ENCODE measurements at regions not wholly inside any gene's neighbourhood (a gene's known extent, or its start where the extent isn't known, plus 50 kb on each side); places are given as distances from the start of the nearest gene placed in this dataset.

DNA sequence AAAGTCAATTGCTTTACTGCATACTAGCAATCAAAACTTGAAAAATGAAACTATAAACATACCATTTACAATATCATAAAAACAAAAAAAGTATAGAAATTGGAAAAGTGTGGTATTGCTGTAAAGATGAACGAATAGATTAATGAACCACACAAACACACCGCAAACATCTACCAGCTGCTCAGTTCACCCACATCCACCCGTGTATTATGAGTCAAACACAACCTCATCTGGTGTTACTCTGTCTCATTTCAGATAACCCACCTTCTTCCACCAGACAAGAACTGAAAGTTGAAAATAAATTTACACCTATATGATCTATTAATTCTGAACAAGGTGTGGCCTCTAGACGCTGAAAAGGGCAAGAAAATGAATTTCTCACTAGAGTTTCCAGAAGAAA, 53.3 kb downstream of the BLID start:
- no peak for DNase-seq

GRCh38 chr11:122059565-122059964, 56.5 kb downstream of the BLID start:
- DNase-seq = no peak

GRCh38 chr11:122050021-122050690, 65.9 kb downstream of the BLID start:
- DNase-seq = no peak

DNA sequence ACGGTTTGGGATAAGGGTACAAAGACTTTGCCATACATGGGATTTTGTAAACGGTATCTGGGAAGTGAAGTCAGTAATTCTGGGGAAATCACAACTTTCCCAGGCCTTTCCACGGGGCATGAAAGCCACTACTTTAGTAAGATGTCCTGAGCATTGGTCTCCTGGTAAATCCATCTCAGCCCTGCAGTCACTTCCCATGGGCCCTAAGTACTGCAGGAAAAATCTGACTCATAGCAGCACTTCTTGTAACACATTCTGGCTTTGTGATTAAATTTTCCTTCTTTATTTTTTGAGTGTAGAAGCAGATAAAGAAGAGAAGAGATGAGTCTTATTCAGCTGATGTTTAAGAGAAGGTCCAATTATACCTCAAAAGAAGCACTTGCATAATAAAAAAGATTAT, 67.6 kb downstream of the BLID start:
- DNase-seq = no peak

DNA sequence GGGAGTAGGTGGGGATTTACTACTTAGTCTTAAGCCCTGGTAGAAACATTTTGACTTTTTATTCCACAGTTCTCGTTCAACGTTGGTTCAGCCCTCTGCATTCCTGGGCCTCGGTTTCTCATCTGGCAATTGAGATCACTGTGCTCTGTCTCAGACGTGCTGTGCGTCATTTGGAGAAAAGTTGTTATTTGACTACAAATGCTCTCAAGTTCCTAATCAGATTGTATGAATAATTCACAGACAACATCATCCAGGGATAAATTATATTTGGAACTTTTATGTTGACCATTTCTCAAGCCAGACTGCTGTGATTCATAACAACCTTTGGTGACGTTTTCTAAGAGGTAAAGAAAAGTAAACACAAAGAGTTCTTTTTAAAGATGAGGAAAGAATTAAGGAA, 69.2 kb downstream of the BLID start:
- DNase-seq = no peak

- DNase-seq = no peak
These were observed 69.6 kb downstream of the BLID start for GRCh38 chr11:122046438-122046837.

DNA sequence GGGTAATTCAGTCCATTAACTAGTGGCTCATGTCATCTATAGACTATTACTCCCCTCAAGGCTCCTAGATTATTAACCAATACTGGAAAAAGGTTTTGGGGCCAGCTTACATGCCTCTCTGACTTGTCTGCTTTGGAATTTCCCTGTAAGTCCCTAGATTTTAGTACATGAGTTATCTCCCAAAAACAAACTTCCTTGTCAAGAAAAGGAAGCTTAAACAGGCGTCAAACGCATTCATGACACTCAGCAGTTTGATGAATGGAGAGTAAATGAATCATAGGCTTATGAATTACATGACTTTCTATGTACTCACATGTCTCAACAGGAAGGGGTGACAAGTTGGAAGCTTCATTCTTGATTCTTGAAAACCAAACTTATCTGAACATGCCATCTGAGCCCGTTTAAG, 70.8 kb downstream of the BLID start:
- no peak for DNase-seq

DNA sequence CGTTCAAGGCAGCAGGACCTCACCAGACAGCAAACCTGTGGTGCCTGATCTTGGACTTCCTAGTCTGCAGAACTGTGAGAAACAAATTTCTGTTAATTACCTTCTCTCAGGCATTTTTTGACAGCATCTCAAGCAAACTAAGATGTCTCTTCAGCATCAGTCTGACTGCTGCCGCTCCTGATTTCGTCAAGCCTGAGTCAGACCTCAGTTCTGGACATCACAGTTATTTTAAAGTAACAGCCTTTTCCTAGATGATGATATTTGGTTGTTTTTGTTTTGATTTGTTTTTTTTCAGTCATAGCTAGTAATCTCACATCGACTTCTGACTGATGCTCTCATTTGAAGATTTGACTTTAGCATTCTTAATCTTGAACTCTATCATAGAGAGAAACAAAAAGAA, 71.9 kb downstream of the BLID start:
- DNase-seq = no peak

DNA sequence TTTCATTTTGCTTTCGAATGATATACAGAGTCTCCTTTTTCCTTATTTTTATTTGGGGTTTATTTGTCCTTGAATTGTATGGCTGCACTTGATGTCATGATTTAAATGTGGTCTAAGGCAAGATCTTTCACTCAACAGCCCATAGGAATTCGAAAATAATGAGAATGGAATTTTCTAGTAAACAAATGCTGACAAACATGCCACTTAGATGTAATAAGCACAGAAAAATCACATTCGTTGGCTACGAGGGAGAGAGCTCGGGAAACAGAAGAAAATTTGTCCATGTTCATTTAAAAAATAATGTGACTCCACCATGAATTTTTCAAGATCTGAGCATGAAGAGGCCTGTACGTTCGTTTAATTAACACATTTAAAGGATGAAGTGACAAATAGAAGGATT, 73.0 kb downstream of the BLID start:
- DNase-seq = no peak

DNA sequence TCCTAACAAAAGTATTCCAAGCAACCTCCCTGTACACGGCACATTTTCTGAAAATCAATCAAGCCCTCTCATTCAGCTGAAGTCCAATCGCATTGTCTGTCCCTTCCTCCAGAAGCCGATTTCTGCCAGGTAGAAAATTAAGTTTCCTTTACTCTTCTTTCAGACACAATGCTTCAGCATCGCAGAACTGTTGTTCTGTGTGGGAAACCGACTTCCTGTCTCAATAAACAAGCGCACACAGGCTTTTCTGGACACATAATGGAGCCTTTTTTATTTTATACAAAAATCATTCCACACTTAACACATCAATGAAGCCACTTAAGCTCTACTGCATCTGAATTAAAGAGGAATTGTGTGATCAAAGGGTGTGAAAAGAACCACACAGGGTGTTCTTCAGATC, 75.6 kb downstream of the BLID start:
- no peak for DNase-seq

GRCh38 chr11:122038543-122038942, 77.5 kb downstream of the BLID start:
- DNase-seq = no peak

DNA sequence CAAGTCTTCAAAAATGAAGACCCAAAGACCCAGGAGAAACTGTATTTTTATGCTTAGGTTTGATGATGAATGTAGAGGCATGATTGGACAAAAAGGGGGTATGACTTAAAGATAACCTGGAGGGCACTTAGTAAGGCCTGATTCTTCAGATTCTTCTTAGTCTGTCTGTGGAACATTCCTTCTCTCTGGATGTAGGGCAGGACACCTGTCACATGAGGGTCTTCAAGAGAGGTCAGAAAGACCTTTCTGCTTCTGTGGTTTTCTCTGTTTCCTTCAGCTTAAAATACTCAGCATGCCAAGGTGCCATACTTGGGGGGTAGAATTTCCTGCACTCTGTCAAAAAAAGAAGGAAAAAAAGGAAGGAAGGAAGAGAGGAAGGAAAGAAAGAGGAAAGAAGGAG, 78.1 kb downstream of the BLID start:
- DNase-seq = no peak

DNA sequence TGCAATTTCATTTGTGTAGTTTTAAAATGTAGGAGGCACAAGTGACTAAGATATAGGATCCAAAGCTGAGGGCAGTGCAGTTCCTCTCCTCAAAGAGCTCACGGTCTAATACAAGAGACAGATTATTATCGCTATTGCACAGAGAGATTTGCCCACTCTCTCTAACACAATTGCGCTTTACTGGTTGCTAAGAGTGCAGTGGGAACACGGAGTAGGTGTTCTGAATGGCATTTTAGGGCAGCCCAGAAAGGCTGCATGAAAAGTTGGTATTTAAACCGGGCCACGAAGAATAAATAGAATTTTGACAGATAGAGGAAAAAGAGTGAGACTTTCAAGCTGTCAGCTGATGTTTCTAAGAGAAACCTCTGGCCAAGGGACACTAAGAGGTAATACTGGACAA, 79.5 kb downstream of the BLID start:
- no peak for DNase-seq

DNA sequence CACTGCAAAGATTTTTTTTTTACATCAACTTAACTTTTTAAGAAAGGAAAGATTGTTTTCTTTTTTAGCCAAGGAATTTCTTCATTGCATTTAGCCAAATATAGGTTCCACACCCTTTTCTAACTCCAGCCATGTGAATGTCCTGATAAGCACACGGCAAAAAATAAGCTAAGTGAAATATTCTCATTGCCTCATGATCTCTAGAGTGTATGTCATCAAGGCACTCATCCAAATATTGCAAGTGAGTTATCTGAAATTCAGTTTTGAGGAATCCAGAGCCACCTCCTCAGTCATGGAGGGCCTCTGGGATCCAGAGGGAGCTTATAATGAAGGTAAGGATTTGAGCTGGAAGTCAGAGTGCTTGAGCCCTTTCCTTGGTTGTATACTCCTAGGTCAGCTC, 80.0 kb downstream of the BLID start:
- no peak for DNase-seq

DNA sequence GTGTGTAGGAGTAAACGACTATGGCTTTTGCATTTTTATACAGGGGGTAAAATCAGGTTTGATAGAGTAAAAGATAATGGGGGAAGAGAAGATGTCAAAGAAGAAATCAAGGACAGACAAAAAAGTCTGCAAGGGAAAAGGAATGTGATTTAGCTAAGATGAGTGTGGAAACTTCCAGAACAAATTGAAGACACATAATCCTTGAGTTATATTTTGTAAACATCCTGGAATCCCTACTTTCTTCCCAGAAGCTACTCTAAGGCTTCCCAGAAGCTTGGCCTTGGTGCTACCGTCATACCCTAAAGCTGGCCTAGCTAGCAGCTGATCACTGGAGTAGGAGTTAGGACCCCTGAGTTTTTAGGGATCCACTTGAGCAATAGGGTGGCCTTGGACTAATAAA, 82.4 kb downstream of the BLID start:
- no peak for DNase-seq

DNA sequence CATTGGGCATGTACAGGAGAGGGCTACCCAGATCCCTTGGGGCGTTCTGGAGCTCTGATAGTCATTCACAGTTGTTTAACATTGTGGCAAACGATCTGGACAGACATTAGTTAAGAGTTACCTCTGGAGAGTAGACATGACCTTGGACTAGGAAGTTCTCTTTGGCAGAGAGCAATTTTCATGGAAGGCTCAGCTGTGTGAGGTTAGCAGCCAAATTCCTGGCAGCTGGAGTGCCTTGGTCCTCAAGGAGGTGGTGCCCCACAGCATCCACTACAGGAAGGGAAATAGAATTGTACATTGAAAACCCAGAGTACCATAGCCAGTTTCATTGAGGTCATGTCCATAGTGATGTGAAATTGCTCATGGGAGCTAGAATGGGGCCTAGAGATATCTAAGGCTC, 82.8 kb downstream of the BLID start:
- DNase-seq = no peak

DNA sequence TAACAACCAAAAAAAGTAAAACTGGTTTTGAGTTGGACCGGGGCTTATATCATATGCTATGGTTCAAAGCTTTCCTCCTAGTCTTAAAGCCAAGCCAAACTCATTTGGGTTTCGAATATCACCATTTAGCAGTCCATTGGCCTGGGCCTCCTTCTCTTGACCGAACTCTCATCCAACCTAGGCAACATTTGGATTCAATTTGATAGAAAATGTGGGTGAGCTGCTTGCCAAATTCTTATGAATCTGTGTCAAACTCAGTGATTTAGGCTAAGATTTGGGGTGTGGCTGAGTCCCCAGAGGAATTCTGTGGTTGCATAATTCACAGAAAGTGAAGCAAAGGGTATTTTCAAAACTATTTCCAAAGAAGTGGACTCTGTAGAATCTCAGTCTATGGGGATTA, 83.7 kb downstream of the BLID start:
- DNase-seq = no peak

GRCh38 chr11:122031813-122032212, 84.2 kb downstream of the BLID start:
- DNase-seq = no peak

- no peak for DNase-seq
These were observed 85.7 kb downstream of the BLID start for GRCh38 chr11:122030286-122030685.

DNA sequence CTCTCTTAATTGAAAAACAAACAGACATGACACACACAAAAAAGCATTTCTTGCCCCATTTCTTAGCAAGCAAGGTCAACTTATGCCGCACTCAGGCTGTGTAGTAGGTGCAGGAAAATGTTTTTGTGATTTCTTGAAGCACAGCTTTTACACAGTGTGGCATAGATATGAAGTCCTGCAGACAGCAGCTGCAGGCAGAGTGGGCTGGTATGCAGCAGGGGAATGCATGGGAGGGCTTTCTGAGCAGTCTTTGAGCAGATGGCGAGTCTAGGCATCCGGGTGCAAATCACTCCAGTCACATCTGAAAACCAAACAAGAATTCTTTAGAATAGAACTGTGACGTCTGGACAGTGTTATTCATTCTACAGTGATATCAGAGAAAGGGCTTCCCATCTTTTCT, 87.5 kb downstream of the BLID start:
- DNase-seq = no peak

- no peak for DNase-seq
These were observed 88.0 kb downstream of the BLID start for GRCh38 chr11:122028036-122028435.

GRCh38 chr11:122025757-122026156, 90.3 kb downstream of the BLID start:
- no peak for DNase-seq

- DNase-seq = no peak
These were observed 91.7 kb downstream of the BLID start for GRCh38 chr11:122024278-122024677.

DNA sequence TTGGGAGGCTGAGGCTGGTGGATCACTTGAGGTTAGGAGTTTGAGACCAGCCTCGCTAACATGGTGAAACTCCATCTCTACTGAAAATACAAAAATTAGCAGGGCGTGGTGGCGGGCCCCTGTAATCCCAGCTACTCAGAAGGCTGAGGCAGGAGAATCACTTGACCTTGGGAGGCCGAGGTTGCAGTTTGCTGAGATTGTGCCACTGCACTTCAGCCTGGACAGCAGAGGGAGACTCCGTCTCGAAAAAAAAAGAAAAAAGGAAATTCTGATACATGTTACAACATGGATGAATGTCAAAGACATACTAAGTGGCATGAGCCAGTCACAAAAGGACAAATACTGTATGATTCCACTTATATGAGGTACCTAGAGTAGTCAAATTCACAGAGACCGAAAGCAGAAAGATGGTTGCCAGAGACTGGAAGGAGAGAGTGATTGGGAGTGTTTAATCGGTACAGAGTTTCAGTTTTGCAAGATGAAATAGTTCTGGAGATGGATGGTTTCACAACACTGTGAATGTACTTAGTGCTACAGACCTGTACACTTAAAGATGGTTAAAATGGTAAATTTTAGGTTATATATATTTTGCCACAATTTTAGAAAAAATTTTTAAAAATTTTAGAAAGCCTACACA, 92.3 kb downstream of the BLID start:
- no peak for DNase-seq

DNA sequence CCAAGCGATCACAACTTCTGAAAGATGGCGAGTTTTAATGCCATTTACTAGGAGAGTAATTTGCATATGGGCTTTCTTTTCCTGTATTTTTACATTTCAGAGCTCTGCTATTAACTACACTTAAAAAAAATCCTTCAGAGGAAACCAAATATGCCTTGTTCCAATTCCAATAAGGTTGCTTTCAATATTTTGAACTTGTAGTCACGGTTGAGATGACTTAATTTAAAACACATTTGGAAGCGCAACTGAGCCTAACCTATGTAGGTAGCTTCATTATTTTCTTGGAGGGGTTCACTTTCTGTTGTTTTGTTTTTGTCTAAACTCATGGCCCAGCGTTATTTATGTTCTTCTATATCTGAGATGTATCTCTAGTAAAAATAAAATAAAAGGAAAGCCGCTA, 93.4 kb downstream of the BLID start:
- DNase-seq = no peak

All from CD4-positive, alpha-beta T cell treated with Interleukin-10 for 1 hour (primary cell).